ENCODE measurements at regions not wholly inside any gene's neighbourhood (a gene's known extent, or its start where the extent isn't known, plus 50 kb on each side); places are given as distances from the start of the nearest gene placed in this dataset.

GRCh38 chr5:3110371-3110770 is 358.9 kb upstream of the IRX2 start:
- SMC1A ChIA-PET (ENCODE audit: uncharacterized antibody, unreplicated experiment), result no interaction called here
- no peak for ATAC-seq

GRCh38 chr5:3107156-3107611 is 355.7 kb upstream of the IRX2 start:
- Histone ChIP-seq H4K20me1 (ENCODE audit: control insufficient read depth, insufficient read depth) (no peaks in the 10 kb centered on the region), H3K27ac (ENCODE audit: control insufficient read depth, insufficient read depth) (no peak overlapping the region), H2AFZ (ENCODE audit: control insufficient read depth, low read depth, low read length) (no peak overlapping the region), H3K27me3 (replicated peaks in 1 of 2; ENCODE audit: control insufficient read depth in 2 of 2, insufficient read depth in 2 of 2, low read length in 1 of 2) (no peaks in the 10 kb centered on the region), H3K79me2 (ENCODE audit: control insufficient read depth, insufficient read depth, low read length) (no peaks in the 10 kb centered on the region), H3K36me3 (ENCODE audit: control insufficient read depth in 2 of 2, insufficient read depth in 2 of 2, low read length in 1 of 2) (no peaks in the 10 kb centered on the region), H3K4me1 (ENCODE audit: control insufficient read depth, insufficient read depth, low read length) (no peaks in the 10 kb centered on the region), H3K4me2 (ENCODE audit: control insufficient read depth, insufficient read depth) (no peak overlapping the region), H3K4me3 (no peak overlapping the region), H3K9me3 (replicated peaks; ENCODE audit: control insufficient read depth, insufficient read depth, low read length) (no peaks in the 10 kb centered on the region; the same call in 2 of the 3 replicates), H3K9ac (ENCODE audit: control insufficient read depth, insufficient read depth, low read length) (no peak overlapping the region)
- BruUV-seq (replicated peaks), result no TSS peak
- in situ Hi-C loops (cut with MboI) (no loop called here), intact Hi-C loops (cut with micrococcal nuclease; ENCODE audit: unreplicated experiment) (no loop called here)
- POLR2A ChIA-PET, result no interaction called here
- DNase-seq (ENCODE audit: low read depth, low spot score) (no peak), FAIRE-seq (no peak), ATAC-seq (no peak)
- TF ChIP-seq EED (IDR thresholded peaks at IDR 0.05; ENCODE audit: low read depth), result no peak
- TF ChIP-seq TAF1 (IDR thresholded peaks at IDR 0.05; ENCODE audit: borderline replicate concordance, low read depth, low read length), result no peak
- no peak for TF ChIP-seq TARDBP (IDR thresholded peaks at IDR 0.05; ENCODE audit: borderline replicate concordance)
- TF ChIP-seq HDAC6 (IDR thresholded peaks at IDR 0.05; ENCODE audit: unreplicated experiment), result no peak
- TF ChIP-seq ZNF24 (IDR thresholded peaks at IDR 0.05), result no peak
- TF ChIP-seq ETV6 (conservative IDR thresholded peaks at IDR 0.05 in 1 of 2, IDR thresholded peaks at IDR 0.05 in 1 of 2; ENCODE audit: borderline replicate concordance in 1 of 2, low read depth in 1 of 2), result no peak
- no peak for TF ChIP-seq SIX5 (IDR thresholded peaks at IDR 0.05; ENCODE audit: low read depth, low read length, severe bottlenecking)
- CTCF ChIA-PET, result no interaction called here
- SMC1A ChIA-PET (ENCODE audit: uncharacterized antibody, unreplicated experiment), result no interaction called here
- WGBS (ENCODE audit: insufficient coverage, insufficient replicate concordance, low lambda C conversion rate, missing lambda C conversion rate), result 52% methylated on average over 12 of the region's 12 CpGs
- RAD21 ChIA-PET (ENCODE audit: unreplicated experiment), result no interaction called here

More at GRCh38 chr5:3110371-3110770, 358.9 kb upstream of the IRX2 start:
- ChIA-PET CTCF (no interaction called here), POLR2A (no interaction called here), RAD21 (ENCODE audit: unreplicated experiment) (no interaction called here)
- no peak for DNase-seq (ENCODE audit: low read depth, low spot score)
- Histone ChIP-seq H4K20me1 (ENCODE audit: control insufficient read depth, insufficient read depth) (no peaks in the 10 kb centered on the region), H3K27me3 (replicated peaks in 1 of 2; ENCODE audit: control insufficient read depth in 2 of 2, insufficient read depth in 2 of 2, low read length in 1 of 2) (no peaks in the 10 kb centered on the region), H2AFZ (ENCODE audit: control insufficient read depth, low read depth, low read length) (no peak overlapping the region), H3K4me2 (ENCODE audit: control insufficient read depth, insufficient read depth) (no peak overlapping the region), H3K4me3 (no peak overlapping the region), H3K9ac (ENCODE audit: control insufficient read depth, insufficient read depth, low read length) (no peak overlapping the region), H3K4me1 (ENCODE audit: control insufficient read depth, insufficient read depth, low read length) (no peaks in the 10 kb centered on the region), H3K79me2 (ENCODE audit: control insufficient read depth, insufficient read depth, low read length) (no peaks in the 10 kb centered on the region), H3K27ac (ENCODE audit: control insufficient read depth, insufficient read depth) (no peak overlapping the region), H3K9me3 (replicated peaks; ENCODE audit: control insufficient read depth, insufficient read depth, low read length) (no peaks in the 10 kb centered on the region; the same call in 2 of the 3 replicates), H3K36me3 (ENCODE audit: control insufficient read depth in 2 of 2, insufficient read depth in 2 of 2, low read length in 1 of 2) (no peaks in the 10 kb centered on the region)
- 55% methylated on average over 9 of the region's 9 CpGs for WGBS (ENCODE audit: insufficient coverage, insufficient replicate concordance, low lambda C conversion rate, missing lambda C conversion rate)
- in situ Hi-C loops (cut with MboI) (no loop called here), intact Hi-C loops (cut with micrococcal nuclease; ENCODE audit: unreplicated experiment) (no loop called here)
- TF ChIP-seq POLR2A (IDR thresholded peaks at IDR 0.05; ENCODE audit: low read depth, low read length), result no peak
- no peak for TF ChIP-seq ZNF24 (IDR thresholded peaks at IDR 0.05)
- no peak for TF ChIP-seq KDM1A (IDR thresholded peaks at IDR 0.05; ENCODE audit: borderline replicate concordance)
- no peak for TF ChIP-seq WRNIP1 (IDR thresholded peaks at IDR 0.05; ENCODE audit: borderline replicate concordance, low read depth, low read length)
- no peak for TF ChIP-seq POU2F2 (IDR thresholded peaks at IDR 0.05; ENCODE audit: borderline replicate concordance, low read depth, low read length)
- TF ChIP-seq BHLHE40 (IDR thresholded peaks at IDR 0.05; ENCODE audit: borderline replicate concordance in 1 of 2, low read depth in 2 of 2, low read length in 1 of 2), result no peak
- TF ChIP-seq SREBF2 (IDR thresholded peaks at IDR 0.05; ENCODE audit: low read length), result no peak
- TF ChIP-seq KAT2A (conservative IDR thresholded peaks at IDR 0.05; ENCODE audit: control insufficient read depth, low read depth, low read length), result no peak
- TF ChIP-seq ZNF622 (IDR thresholded peaks at IDR 0.05), result no peak
- TF ChIP-seq PML (IDR thresholded peaks at IDR 0.05; ENCODE audit: low read length), result no peak
- TF ChIP-seq DPF2 (IDR thresholded peaks at IDR 0.05), result no peak
- no peak for TF ChIP-seq IKZF2 (IDR thresholded peaks at IDR 0.05)
- no peak for TF ChIP-seq CREM (IDR thresholded peaks at IDR 0.05; ENCODE audit: low read depth)
- no peak for TF ChIP-seq STAT1 (conservative IDR thresholded peaks at IDR 0.05)
- TF ChIP-seq SUPT20H (IDR thresholded peaks at IDR 0.05; ENCODE audit: borderline replicate concordance, control insufficient read depth, low read depth, low read length), result no peak
- no peak for TF ChIP-seq RUNX3 (IDR thresholded peaks at IDR 0.05; ENCODE audit: low read length)
- no peak for TF ChIP-seq POLR2AphosphoS2 (IDR thresholded peaks at IDR 0.05; ENCODE audit: low read depth, low read length)
- TF ChIP-seq RFX5 (IDR thresholded peaks at IDR 0.05; ENCODE audit: low read depth, low read length), result no peak
- no peak for TF ChIP-seq ZNF217 (IDR thresholded peaks at IDR 0.05)
- FAIRE-seq, result no peak
- BruUV-seq (replicated peaks), result no TSS peak
